Transverse colon (tissue), 4 donors: ENCODE measurements at regions not wholly inside any gene's neighbourhood (a gene's known extent, or its start where the extent isn't known, plus 50 kb on each side); places are given as distances from the start of the nearest gene placed in this dataset.

Experiments
- DNase-seq: peaks from one replicate; pipeline ENCODE4 v3.0.0-alpha.2; 2019
- H3K27ac ChIP-seq, 4 donors: fragments of 200-600 bp; sonication (generic); 2 replicates each; pipeline ENCODE4 v1.5.1; 2016 to 2018; ENCODE audit warnings: inconsistent platforms in 4 of 4
- H3K27me3 ChIP-seq: fragments of 200-600 bp; sonication (generic); 2 replicates; pipeline ENCODE4 v1.5.1; 2017; ENCODE audit warnings: inconsistent platforms
- H3K36me3 ChIP-seq, 4 donors: fragments of 200-600 bp; sonication (generic); 2 replicates each; pipeline ENCODE4 v1.5.1; 2017 to 2019; ENCODE audit warnings: inconsistent platforms in 4 of 4
- H3K4me1 ChIP-seq, 4 donors: fragments of 200-600 bp; sonication (generic); 2 replicates each; pipeline ENCODE4 v1.5.1; 2017 to 2020; ENCODE audit warnings: inconsistent platforms in 4 of 4
- H3K4me3 ChIP-seq, 4 donors: fragments of 200-600 bp; sonication (generic); 1 replicate in 1 of 4; 2 replicates in 3 of 4; pipeline versions ENCODE4 v1.5.1 to v1.6.1; 2017 to 2019; ENCODE audit warnings: inconsistent platforms in 4 of 4
- H3K9me3 ChIP-seq, 2 donors: fragments of 200-600 bp; sonication (generic); 2 replicates each; pipeline ENCODE4 v1.5.1; 2017 to 2019; ENCODE audit warnings: inconsistent platforms in 2 of 2
- EP300 ChIP-seq: sonication (generic); formaldehyde crosslinking; IDR thresholded peaks from one replicate; pipeline ENCODE4 v1.6.1; 2017; ENCODE audit warnings: antibody characterized with exemption, low read depth
- POLR2A ChIP-seq: fragments of 450-650 bp; IDR thresholded peaks from one replicate; pipeline ENCODE4 v1.6.1; 2016; ENCODE audit warnings: antibody characterized with exemption, mild to moderate bottlenecking, moderate library complexity
- POLR2AphosphoS5 ChIP-seq, 3 donors: sonication (generic); formaldehyde crosslinking; IDR thresholded peaks; one replicate each; pipeline ENCODE4 v1.6.1; 2016; ENCODE audit warnings: antibody characterized with exemption in 3 of 3
- WGBS, 2 donors: methylation state at CpG; one replicate each; pipeline ENCODE4 v1.1.5; 2018; ENCODE audit warnings: low coverage in 1 of 2; 5-methylcytosine and 5-hydroxymethylcytosine counted together
- in situ Hi-C, 4 donors: fragments of 200-750 bp; cut with MboI; loops; one replicate each; pipeline versions ENCODE4 v1.15.0 to v1.15.1; 2017; ENCODE audit warnings: low sequenced_read_pairs in 3 of 4, low pct_ligation_motif_present in 1 of 4, low pct_unique_long_range_greater_than_20kb in 1 of 4
- intact Hi-C: fragments of 100-400 bp; cut with DNase I; formaldehyde crosslinking; loops from one replicate; pipeline ENCODE4 v1.15.1; 2023; ENCODE audit warnings: low total_unique reads
- TF ChIP-seq, protein P1 (sequence below), 5 experiments: fragments of 200-600 bp in 3 of 5; fragments of 450-650 bp in 2 of 5; sonication (generic) in 3 of 5; IDR thresholded peaks; 1 replicate in 2 of 5; 2 replicates in 3 of 5; pipeline ENCODE4 v1.5.1; 2016 to 2017; ENCODE audit warnings: antibody characterized with exemption in 5 of 5, inconsistent platforms in 3 of 5, mild to moderate bottlenecking in 2 of 5, moderate library complexity in 1 of 5

DNA sequence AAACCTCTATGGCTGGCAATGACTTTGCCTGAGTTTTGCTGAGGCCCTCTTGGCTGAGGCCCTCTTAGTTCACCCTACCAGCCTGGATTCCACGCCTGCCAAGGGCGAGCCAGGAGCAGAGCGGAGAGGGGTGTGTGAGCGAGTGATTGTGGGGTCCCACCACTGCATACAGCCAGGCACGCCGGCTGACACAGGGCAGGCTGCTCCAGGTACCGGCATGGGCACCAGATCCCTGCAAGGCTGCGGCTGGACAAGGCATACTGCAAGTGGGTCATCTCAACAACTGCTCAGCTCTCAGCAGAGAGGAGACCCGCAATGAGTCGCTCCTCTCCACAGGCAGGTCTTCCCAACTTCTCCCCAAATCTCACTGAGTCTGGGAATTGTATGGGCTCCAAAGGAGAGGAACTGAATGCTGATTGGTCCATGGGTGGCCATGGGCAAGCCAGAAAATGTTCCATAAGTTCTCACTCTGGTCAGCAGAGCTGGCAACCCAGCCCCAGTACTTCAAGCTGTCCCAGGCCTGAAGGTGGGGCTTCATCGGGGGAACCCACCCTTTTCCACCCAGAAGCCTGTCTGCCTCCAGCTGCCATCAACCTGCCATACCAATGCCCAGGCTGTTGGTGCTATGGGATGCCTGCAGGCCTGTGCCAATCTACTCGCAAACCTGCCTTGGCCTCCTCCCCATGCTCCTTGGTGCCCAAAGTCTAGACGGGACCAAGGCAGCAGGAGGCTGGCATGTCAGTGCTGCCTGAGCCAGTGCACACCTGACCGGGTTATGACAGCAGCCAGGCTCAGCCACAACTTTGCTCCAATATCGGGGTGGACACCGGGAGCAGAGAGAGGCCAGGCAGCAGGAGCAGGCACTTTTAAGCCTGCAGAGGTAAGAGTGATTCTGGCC, 1273.6 kb upstream of the GBE1 start:
- intact Hi-C loops: no loop called here
- in situ Hi-C loops: no loop called here

DNA sequence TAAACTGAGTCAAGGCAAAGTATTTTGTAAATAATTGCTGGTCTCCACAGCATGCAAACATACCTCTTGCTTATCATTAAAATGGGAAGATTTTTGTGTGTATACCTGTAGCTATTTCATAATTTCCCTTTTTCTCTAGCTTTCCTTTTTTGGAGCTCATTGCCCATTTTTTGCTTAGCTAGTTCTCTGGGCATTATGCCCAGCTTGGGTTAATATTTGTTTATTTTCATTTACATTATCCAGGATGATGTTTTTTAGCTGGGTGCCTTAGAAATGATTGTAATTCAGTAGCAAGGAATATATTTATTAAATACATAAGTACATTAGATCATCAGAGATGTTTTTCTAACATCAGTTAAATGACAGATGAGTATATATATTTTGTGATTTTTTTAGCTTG, 1271.7 kb upstream of the GBE1 start:
- Histone ChIP-seq H3K4me1 (no peaks in the 10 kb centered on the region), H3K9me3 (no peaks in the 10 kb centered on the region), H3K27me3 (no peaks in the 10 kb centered on the region), H3K27ac (no peak overlapping the region), H3K36me3 (no peaks in the 10 kb centered on the region), H3K4me3 (no peak overlapping the region)
- TF ChIP-seq POLR2AphosphoS5 (IDR thresholded peaks at IDR 0.05): no peak
- TF ChIP-seq POLR2A: no peak
- TF ChIP-seq, protein P1, sequence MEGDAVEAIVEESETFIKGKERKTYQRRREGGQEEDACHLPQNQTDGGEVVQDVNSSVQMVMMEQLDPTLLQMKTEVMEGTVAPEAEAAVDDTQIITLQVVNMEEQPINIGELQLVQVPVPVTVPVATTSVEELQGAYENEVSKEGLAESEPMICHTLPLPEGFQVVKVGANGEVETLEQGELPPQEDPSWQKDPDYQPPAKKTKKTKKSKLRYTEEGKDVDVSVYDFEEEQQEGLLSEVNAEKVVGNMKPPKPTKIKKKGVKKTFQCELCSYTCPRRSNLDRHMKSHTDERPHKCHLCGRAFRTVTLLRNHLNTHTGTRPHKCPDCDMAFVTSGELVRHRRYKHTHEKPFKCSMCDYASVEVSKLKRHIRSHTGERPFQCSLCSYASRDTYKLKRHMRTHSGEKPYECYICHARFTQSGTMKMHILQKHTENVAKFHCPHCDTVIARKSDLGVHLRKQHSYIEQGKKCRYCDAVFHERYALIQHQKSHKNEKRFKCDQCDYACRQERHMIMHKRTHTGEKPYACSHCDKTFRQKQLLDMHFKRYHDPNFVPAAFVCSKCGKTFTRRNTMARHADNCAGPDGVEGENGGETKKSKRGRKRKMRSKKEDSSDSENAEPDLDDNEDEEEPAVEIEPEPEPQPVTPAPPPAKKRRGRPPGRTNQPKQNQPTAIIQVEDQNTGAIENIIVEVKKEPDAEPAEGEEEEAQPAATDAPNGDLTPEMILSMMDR (IDR thresholded peaks at IDR 0.05): no peak
- no peak for TF ChIP-seq EP300
- intact Hi-C loops: no loop called here
- in situ Hi-C loops: no loop called here
- DNase-seq: no peak

More for the DNA sequence above, 1273.6 kb upstream of the GBE1 start:
- Histone ChIP-seq H3K9me3 (no peaks in the 10 kb centered on the region), H3K27ac (no peak overlapping the region), H3K4me1 (no peaks in the 10 kb centered on the region), H3K36me3 (no peaks in the 10 kb centered on the region), H3K27me3 (no peaks in the 10 kb centered on the region), H3K4me3 (no peak overlapping the region)
- TF ChIP-seq, protein P1 (IDR thresholded peaks at IDR 0.05): no peak
- TF ChIP-seq POLR2A (no peak), POLR2AphosphoS5 (IDR thresholded peaks at IDR 0.05) (no peak)
- 92 to 100% methylated on average over 1 to 14 of the region's 16 CpGs for WGBS, 2 donors
- no peak for DNase-seq

DNA sequence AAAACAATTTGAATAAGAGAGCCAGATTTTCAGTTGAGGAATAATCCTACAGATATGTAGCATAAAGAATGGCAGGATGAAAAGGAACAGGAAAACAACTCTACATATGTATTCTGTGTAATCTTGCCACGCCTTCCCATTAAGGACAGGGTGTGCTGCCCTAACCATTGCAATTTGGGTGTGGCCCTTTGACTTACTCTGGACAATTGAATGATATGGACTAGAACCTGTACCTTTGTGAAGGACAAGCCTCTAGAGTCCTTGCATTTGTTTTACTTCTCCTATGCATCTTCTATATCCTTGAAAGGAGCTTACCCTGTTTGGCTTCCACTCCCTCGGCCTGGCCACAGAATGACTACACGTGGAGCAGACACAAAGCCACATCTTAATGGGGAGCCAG, 1261.6 kb upstream of the GBE1 start:
- H3K36me3 ChIP-seq: no peaks in the 10 kb centered on the region
- H3K27ac ChIP-seq: no peak overlapping the region
- H3K4me3 ChIP-seq: no peak overlapping the region
- no peaks in the 10 kb centered on the region for H3K4me1 ChIP-seq
- no peak for DNase-seq
- in situ Hi-C loops (no loop called here), intact Hi-C loops (no loop called here)
- TF ChIP-seq POLR2AphosphoS5 (IDR thresholded peaks at IDR 0.05) (no peak), POLR2A (no peak), EP300 (no peak)
- TF ChIP-seq, protein P1 (IDR thresholded peaks at IDR 0.05): no peak
- 60% methylated on average over 3 of the region's 3 CpGs for WGBS, 2 donors
- H3K9me3 ChIP-seq: peaks cover 0 to 6% of the 10 kb centered on the region in 2 donors
- no peaks in the 10 kb centered on the region for H3K27me3 ChIP-seq

- Histone ChIP-seq H3K27ac (no peak overlapping the region), H3K4me3 (no peak overlapping the region), H3K4me1 (no peaks in the 10 kb centered on the region), H3K9me3 (no peaks in the 10 kb centered on the region), H3K36me3 (no peaks in the 10 kb centered on the region), H3K27me3 (no peaks in the 10 kb centered on the region)
- TF ChIP-seq POLR2A (no peak), POLR2AphosphoS5 (IDR thresholded peaks at IDR 0.05) (no peak), EP300 (no peak)
- TF ChIP-seq, protein P1 (IDR thresholded peaks at IDR 0.05): no peak
- WGBS, 2 donors: 52 to 65% methylated on average over 4 of the region's 4 CpGs
- intact Hi-C loops (no loop called here), in situ Hi-C loops (no loop called here)
- no peak for DNase-seq
These were observed 1250.0 kb upstream of the GBE1 start for GRCh38 chr3:83011481-83011880.
